ENCODE measurements at regions not wholly inside any gene's neighbourhood (a gene's known extent, or its start where the extent isn't known, plus 50 kb on each side); places are given as distances from the start of the nearest gene placed in this dataset.

- no peaks in the 10 kb centered on the region for H3K4me1 ChIP-seq (ENCODE audit: control insufficient read depth, insufficient read depth, low read length)
- no peak overlapping the region for H3K4me3 ChIP-seq (ENCODE audit: low read length)
- H3K9ac ChIP-seq (ENCODE audit: low read length): no peak overlapping the region
- no peaks in the 10 kb centered on the region for H3K27me3 ChIP-seq (ENCODE audit: control insufficient read depth, insufficient read depth, low read length)
- no peaks in the 10 kb centered on the region for H3K36me3 ChIP-seq (ENCODE audit: control insufficient read depth, insufficient read depth, low read length)
- H3K27ac ChIP-seq (ENCODE audit: low read depth, low read length): no peak overlapping the region
These were observed 179.0 kb downstream of the NOC3L start for GRCh38 chr10:94183666-94184264.

GRCh38 chr10:94186722-94187121 is 176.0 kb downstream of the NOC3L start:
- Histone ChIP-seq H3K36me3 (ENCODE audit: control insufficient read depth, insufficient read depth, low read length) (no peaks in the 10 kb centered on the region), H3K27me3 (ENCODE audit: control insufficient read depth, insufficient read depth, low read length) (no peaks in the 10 kb centered on the region), H3K4me1 (ENCODE audit: control insufficient read depth, insufficient read depth, low read length) (no peaks in the 10 kb centered on the region), H3K4me3 (ENCODE audit: low read length) (no peak overlapping the region), H3K9ac (ENCODE audit: low read length) (no peak overlapping the region), H3K27ac (ENCODE audit: low read depth, low read length) (no peak overlapping the region)

GRCh38 chr10:94192333-94192732 is 170.4 kb downstream of the NOC3L start:
- Histone ChIP-seq H3K27ac (ENCODE audit: low read depth, low read length) (no peak overlapping the region), H3K9ac (ENCODE audit: low read length) (no peak overlapping the region), H3K36me3 (ENCODE audit: control insufficient read depth, insufficient read depth, low read length) (no peaks in the 10 kb centered on the region), H3K4me3 (ENCODE audit: low read length) (no peak overlapping the region), H3K4me1 (ENCODE audit: control insufficient read depth, insufficient read depth, low read length) (peaks cover 13% of the 10 kb centered on the region), H3K27me3 (ENCODE audit: control insufficient read depth, insufficient read depth, low read length) (no peaks in the 10 kb centered on the region)

GRCh38 chr10:94192974-94193373 is 169.8 kb downstream of the NOC3L start:
- Histone ChIP-seq H3K4me1 (ENCODE audit: control insufficient read depth, insufficient read depth, low read length) (peaks cover 13% of the 10 kb centered on the region), H3K9ac (ENCODE audit: low read length) (no peak overlapping the region), H3K27ac (ENCODE audit: low read depth, low read length) (peak overlapping the region; percentile 33), H3K27me3 (ENCODE audit: control insufficient read depth, insufficient read depth, low read length) (no peaks in the 10 kb centered on the region), H3K4me3 (ENCODE audit: low read length) (no peak overlapping the region), H3K36me3 (ENCODE audit: control insufficient read depth, insufficient read depth, low read length) (no peaks in the 10 kb centered on the region)

- H3K4me1 ChIP-seq (ENCODE audit: control insufficient read depth, insufficient read depth, low read length): peaks cover 13% of the 10 kb centered on the region
- H3K36me3 ChIP-seq (ENCODE audit: control insufficient read depth, insufficient read depth, low read length): no peaks in the 10 kb centered on the region
- H3K9ac ChIP-seq (ENCODE audit: low read length): no peak overlapping the region
- no peak overlapping the region for H3K4me3 ChIP-seq (ENCODE audit: low read length)
- peak overlapping the region; percentile 33 for H3K27ac ChIP-seq (ENCODE audit: low read depth, low read length)
- no peaks in the 10 kb centered on the region for H3K27me3 ChIP-seq (ENCODE audit: control insufficient read depth, insufficient read depth, low read length)
These were observed 169.2 kb downstream of the NOC3L start for GRCh38 chr10:94193466-94193924.

- H3K9ac ChIP-seq (ENCODE audit: low read length): no peak overlapping the region
- H3K27ac ChIP-seq (ENCODE audit: low read depth, low read length): no peak overlapping the region
- H3K27me3 ChIP-seq (ENCODE audit: control insufficient read depth, insufficient read depth, low read length): no peaks in the 10 kb centered on the region
- H3K36me3 ChIP-seq (ENCODE audit: control insufficient read depth, insufficient read depth, low read length): no peaks in the 10 kb centered on the region
- peaks cover 13% of the 10 kb centered on the region for H3K4me1 ChIP-seq (ENCODE audit: control insufficient read depth, insufficient read depth, low read length)
- no peak overlapping the region for H3K4me3 ChIP-seq (ENCODE audit: low read length)
These were observed 168.5 kb downstream of the NOC3L start for GRCh38 chr10:94194256-94194655.

GRCh38 chr10:94197241-94197640 is 165.5 kb downstream of the NOC3L start:
- no peaks in the 10 kb centered on the region for H3K36me3 ChIP-seq (ENCODE audit: control insufficient read depth, insufficient read depth, low read length)
- H3K4me3 ChIP-seq (ENCODE audit: low read length): no peak overlapping the region
- H3K4me1 ChIP-seq (ENCODE audit: control insufficient read depth, insufficient read depth, low read length): peaks cover 13% of the 10 kb centered on the region
- no peak overlapping the region for H3K27ac ChIP-seq (ENCODE audit: low read depth, low read length)
- no peak overlapping the region for H3K9ac ChIP-seq (ENCODE audit: low read length)
- no peaks in the 10 kb centered on the region for H3K27me3 ChIP-seq (ENCODE audit: control insufficient read depth, insufficient read depth, low read length)

- no peaks in the 10 kb centered on the region for H3K36me3 ChIP-seq (ENCODE audit: control insufficient read depth, insufficient read depth, low read length)
- peaks cover 9% of the 10 kb centered on the region for H3K4me1 ChIP-seq (ENCODE audit: control insufficient read depth, insufficient read depth, low read length)
- H3K27me3 ChIP-seq (ENCODE audit: control insufficient read depth, insufficient read depth, low read length): no peaks in the 10 kb centered on the region
- no peak overlapping the region for H3K27ac ChIP-seq (ENCODE audit: low read depth, low read length)
- H3K9ac ChIP-seq (ENCODE audit: low read length): no peak overlapping the region
- H3K4me3 ChIP-seq (ENCODE audit: low read length): no peak overlapping the region
These were observed 164.4 kb downstream of the NOC3L start for GRCh38 chr10:94198324-94198723.

GRCh38 chr10:94199565-94199964 is 163.2 kb downstream of the NOC3L start:
- no peak overlapping the region for H3K9ac ChIP-seq (ENCODE audit: low read length)
- peaks cover 2% of the 10 kb centered on the region for H3K4me1 ChIP-seq (ENCODE audit: control insufficient read depth, insufficient read depth, low read length)
- H3K27ac ChIP-seq (ENCODE audit: low read depth, low read length): no peak overlapping the region
- H3K27me3 ChIP-seq (ENCODE audit: control insufficient read depth, insufficient read depth, low read length): no peaks in the 10 kb centered on the region
- H3K4me3 ChIP-seq (ENCODE audit: low read length): no peak overlapping the region
- H3K36me3 ChIP-seq (ENCODE audit: control insufficient read depth, insufficient read depth, low read length): no peaks in the 10 kb centered on the region

- Histone ChIP-seq H3K4me1 (ENCODE audit: control insufficient read depth, insufficient read depth, low read length) (no peaks in the 10 kb centered on the region), H3K27me3 (ENCODE audit: control insufficient read depth, insufficient read depth, low read length) (no peaks in the 10 kb centered on the region), H3K27ac (ENCODE audit: low read depth, low read length) (no peak overlapping the region)
These were observed 162.4 kb downstream of the NOC3L start for GRCh38 chr10:94200146-94200837.

GRCh38 chr10:94205396-94205831 is 157.3 kb downstream of the NOC3L start:
- H3K4me3 ChIP-seq (ENCODE audit: low read length): no peak overlapping the region
- H3K27me3 ChIP-seq (ENCODE audit: control insufficient read depth, insufficient read depth, low read length): no peaks in the 10 kb centered on the region
- H3K27ac ChIP-seq (ENCODE audit: low read depth, low read length): no peak overlapping the region
- H3K9ac ChIP-seq (ENCODE audit: low read length): no peak overlapping the region
- no peaks in the 10 kb centered on the region for H3K36me3 ChIP-seq (ENCODE audit: control insufficient read depth, insufficient read depth, low read length)
- no peaks in the 10 kb centered on the region for H3K4me1 ChIP-seq (ENCODE audit: control insufficient read depth, insufficient read depth, low read length)

More at GRCh38 chr10:94200146-94200837, 162.4 kb downstream of the NOC3L start:
- H3K36me3 ChIP-seq (ENCODE audit: control insufficient read depth, insufficient read depth, low read length): no peaks in the 10 kb centered on the region
- no peak overlapping the region for H3K4me3 ChIP-seq (ENCODE audit: low read length)
- no peak overlapping the region for H3K9ac ChIP-seq (ENCODE audit: low read length)

GRCh38 chr10:94206176-94206575 is 156.6 kb downstream of the NOC3L start:
- Histone ChIP-seq H3K36me3 (ENCODE audit: control insufficient read depth, insufficient read depth, low read length) (no peaks in the 10 kb centered on the region), H3K9ac (ENCODE audit: low read length) (no peak overlapping the region), H3K27me3 (ENCODE audit: control insufficient read depth, insufficient read depth, low read length) (no peaks in the 10 kb centered on the region), H3K27ac (ENCODE audit: low read depth, low read length) (no peak overlapping the region), H3K4me3 (ENCODE audit: low read length) (no peak overlapping the region), H3K4me1 (ENCODE audit: control insufficient read depth, insufficient read depth, low read length) (no peaks in the 10 kb centered on the region)

- H3K4me1 ChIP-seq (ENCODE audit: control insufficient read depth, insufficient read depth, low read length): no peaks in the 10 kb centered on the region
- no peak overlapping the region for H3K27ac ChIP-seq (ENCODE audit: low read depth, low read length)
- no peaks in the 10 kb centered on the region for H3K36me3 ChIP-seq (ENCODE audit: control insufficient read depth, insufficient read depth, low read length)
- H3K27me3 ChIP-seq (ENCODE audit: control insufficient read depth, insufficient read depth, low read length): no peaks in the 10 kb centered on the region
- no peak overlapping the region for H3K9ac ChIP-seq (ENCODE audit: low read length)
- no peak overlapping the region for H3K4me3 ChIP-seq (ENCODE audit: low read length)
These were observed 154.4 kb downstream of the NOC3L start for GRCh38 chr10:94208315-94208714.
